ENCODE measurements at regions not wholly inside any gene's neighbourhood (a gene's known extent, or its start where the extent isn't known, plus 50 kb on each side); places are given as distances from the start of the nearest gene placed in this dataset.

- Histone ChIP-seq H3K4me1 (replicated peaks in 1 of 2; ENCODE audit: control insufficient read depth in 2 of 2, insufficient read depth in 2 of 2, low read length in 2 of 2) (no peaks in the 10 kb centered on the region), H3K4me2 (ENCODE audit: insufficient read depth, low read length) (no peak overlapping the region), H3K27me3 (ENCODE audit: control insufficient read depth in 2 of 2, insufficient read depth in 2 of 2, low read length in 2 of 2) (no peaks in the 10 kb centered on the region), H3K9me3 (replicated peaks; ENCODE audit: control insufficient read depth, insufficient read depth, low read depth, low read length) (no peaks in the 10 kb centered on the region), H3K36me3 (ENCODE audit: control insufficient read depth, insufficient read depth, low read length) (no peaks in the 10 kb centered on the region), H3K9me1 (ENCODE audit: control insufficient read depth, insufficient read depth, low read length) (no peaks in the 10 kb centered on the region), H3K9ac (ENCODE audit: insufficient read depth in 1 of 2, low read depth in 2 of 2, low read length in 2 of 2) (no peak overlapping the region), H3K79me2 (ENCODE audit: control insufficient read depth, insufficient read depth, low read length) (no peaks in the 10 kb centered on the region), H3K27ac (ENCODE audit: extremely low read depth, low read depth, low read length) (no peak overlapping the region), H2AFZ (ENCODE audit: low read depth, low read length) (no peak overlapping the region), H4K20me1 (replicated peaks; ENCODE audit: control insufficient read depth, insufficient read depth, low read length) (no peaks in the 10 kb centered on the region), H3K4me3 (no peak overlapping the region)
- under 1% methylated on average over 8 of the region's 8 CpGs for WGBS (ENCODE audit: insufficient coverage, low coverage, missing lambda C conversion rate)
- ATAC-seq = no peak
- in situ Hi-C loops (cut with MboI) = no loop called here
- no peak for FAIRE-seq
- POLR2A ChIA-PET = interaction anchor here (1.8 kb wide), 1 partner anchor 9 kb away, joined by 5 read pairs; no protein-coding TSS in a partner anchor
- intact Hi-C loops (cut with micrococcal nuclease) = no loop called here
- no peak for DNase-seq (ENCODE audit: extremely low read depth in 1 of 4, low spot score in 3 of 4)
- CTCF ChIA-PET (ENCODE audit: low intra/inter-chr PET ratio) = no interaction called here
- no TSS peak for BruUV-seq (replicated peaks)
- TF ChIP-seq KDM2B (CRISPR knock-in tag; IDR thresholded peaks at IDR 0.05) (no peak), DACH1 (IDR thresholded peaks at IDR 0.05; ENCODE audit: partially characterized antibody) (no peak), RAD51 (IDR thresholded peaks at IDR 0.05; ENCODE audit: borderline replicate concordance, low read depth) (no peak), RBM22 (IDR thresholded peaks at IDR 0.05; ENCODE audit: low read depth, low read length, poor library complexity, severe bottlenecking) (no peak), SRSF7 (optimal IDR thresholded peaks at IDR 0.05; ENCODE audit: low read depth, low read length) (no peak), ZBTB1 (CRISPR knock-in tag; IDR thresholded peaks at IDR 0.05; ENCODE audit: borderline replicate concordance, low read depth) (no peak), ZBTB5 (IDR thresholded peaks at IDR 0.05) (no peak), PTRF (tag; IDR thresholded peaks at IDR 0.05) (no peak)
- TF ChIP-seq, protein P1, sequence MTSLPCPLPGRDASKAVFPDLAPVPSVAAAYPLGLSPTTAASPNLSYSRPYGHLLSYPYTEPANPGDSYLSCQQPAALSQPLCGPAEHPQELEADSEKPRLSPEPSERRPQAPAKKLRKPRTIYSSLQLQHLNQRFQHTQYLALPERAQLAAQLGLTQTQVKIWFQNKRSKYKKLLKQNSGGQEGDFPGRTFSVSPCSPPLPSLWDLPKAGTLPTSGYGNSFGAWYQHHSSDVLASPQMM (CRISPR knock-in tag; IDR thresholded peaks at IDR 0.05) = no peak
- TF ChIP-seq, protein P2, sequence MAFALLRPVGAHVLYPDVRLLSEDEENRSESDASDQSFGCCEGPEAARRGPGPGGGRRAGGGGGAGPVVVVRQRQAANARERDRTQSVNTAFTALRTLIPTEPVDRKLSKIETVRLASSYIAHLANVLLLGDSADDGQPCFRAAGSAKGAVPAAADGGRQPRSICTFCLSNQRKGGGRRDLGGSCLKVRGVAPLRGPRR (CRISPR knock-in tag; IDR thresholded peaks at IDR 0.05) = no peak
- TF ChIP-seq, protein P3, sequence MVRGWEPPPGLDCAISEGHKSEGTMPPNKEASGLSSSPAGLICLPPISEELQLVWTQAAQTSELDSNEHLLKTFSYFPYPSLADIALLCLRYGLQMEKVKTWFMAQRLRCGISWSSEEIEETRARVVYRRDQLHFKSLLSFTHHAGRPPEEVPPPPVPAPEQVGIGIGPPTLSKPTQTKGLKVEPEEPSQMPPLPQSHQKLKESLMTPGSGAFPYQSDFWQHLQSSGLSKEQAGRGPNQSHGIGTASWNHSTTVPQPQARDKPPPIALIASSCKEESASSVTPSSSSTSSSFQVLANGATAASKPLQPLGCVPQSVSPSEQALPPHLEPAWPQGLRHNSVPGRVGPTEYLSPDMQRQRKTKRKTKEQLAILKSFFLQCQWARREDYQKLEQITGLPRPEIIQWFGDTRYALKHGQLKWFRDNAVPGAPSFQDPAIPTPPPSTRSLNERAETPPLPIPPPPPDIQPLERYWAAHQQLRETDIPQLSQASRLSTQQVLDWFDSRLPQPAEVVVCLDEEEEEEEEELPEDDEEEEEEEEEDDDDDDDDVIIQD (CRISPR knock-in tag; IDR thresholded peaks at IDR 0.05) = no peak
- TF ChIP-seq, protein P4, sequence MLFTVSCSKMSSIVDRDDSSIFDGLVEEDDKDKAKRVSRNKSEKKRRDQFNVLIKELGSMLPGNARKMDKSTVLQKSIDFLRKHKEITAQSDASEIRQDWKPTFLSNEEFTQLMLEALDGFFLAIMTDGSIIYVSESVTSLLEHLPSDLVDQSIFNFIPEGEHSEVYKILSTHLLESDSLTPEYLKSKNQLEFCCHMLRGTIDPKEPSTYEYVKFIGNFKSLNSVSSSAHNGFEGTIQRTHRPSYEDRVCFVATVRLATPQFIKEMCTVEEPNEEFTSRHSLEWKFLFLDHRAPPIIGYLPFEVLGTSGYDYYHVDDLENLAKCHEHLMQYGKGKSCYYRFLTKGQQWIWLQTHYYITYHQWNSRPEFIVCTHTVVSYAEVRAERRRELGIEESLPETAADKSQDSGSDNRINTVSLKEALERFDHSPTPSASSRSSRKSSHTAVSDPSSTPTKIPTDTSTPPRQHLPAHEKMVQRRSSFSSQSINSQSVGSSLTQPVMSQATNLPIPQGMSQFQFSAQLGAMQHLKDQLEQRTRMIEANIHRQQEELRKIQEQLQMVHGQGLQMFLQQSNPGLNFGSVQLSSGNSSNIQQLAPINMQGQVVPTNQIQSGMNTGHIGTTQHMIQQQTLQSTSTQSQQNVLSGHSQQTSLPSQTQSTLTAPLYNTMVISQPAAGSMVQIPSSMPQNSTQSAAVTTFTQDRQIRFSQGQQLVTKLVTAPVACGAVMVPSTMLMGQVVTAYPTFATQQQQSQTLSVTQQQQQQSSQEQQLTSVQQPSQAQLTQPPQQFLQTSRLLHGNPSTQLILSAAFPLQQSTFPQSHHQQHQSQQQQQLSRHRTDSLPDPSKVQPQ (CRISPR knock-in tag; IDR thresholded peaks at IDR 0.05; ENCODE audit: borderline replicate concordance) = no peak
- TF ChIP-seq, protein P5, sequence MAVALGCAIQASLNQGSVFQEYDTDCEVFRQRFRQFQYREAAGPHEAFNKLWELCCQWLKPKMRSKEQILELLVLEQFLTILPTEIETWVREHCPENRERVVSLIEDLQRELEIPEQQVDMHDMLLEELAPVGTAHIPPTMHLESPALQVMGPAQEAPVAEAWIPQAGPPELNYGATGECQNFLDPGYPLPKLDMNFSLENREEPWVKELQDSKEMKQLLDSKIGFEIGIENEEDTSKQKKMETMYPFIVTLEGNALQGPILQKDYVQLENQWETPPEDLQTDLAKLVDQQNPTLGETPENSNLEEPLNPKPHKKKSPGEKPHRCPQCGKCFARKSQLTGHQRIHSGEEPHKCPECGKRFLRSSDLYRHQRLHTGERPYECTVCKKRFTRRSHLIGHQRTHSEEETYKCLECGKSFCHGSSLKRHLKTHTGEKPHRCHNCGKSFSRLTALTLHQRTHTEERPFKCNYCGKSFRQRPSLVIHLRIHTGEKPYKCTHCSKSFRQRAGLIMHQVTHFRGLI (CRISPR knock-in tag; IDR thresholded peaks at IDR 0.05) = no peak
Measured at GRCh38 chr3:40827942-40828688, 303.4 kb downstream of the ZNF621 start.
